ENCODE measurements at regions not wholly inside any gene's neighbourhood (a gene's known extent, or its start where the extent isn't known, plus 50 kb on each side); places are given as distances from the start of the nearest gene placed in this dataset.

- Histone ChIP-seq H3K27ac (no peak overlapping the region), H3K9me3 (no peaks in the 10 kb centered on the region), H3K36me3 (no peaks in the 10 kb centered on the region), H3K4me1 (no peaks in the 10 kb centered on the region), H3K4me3 (no peak overlapping the region), H3K27me3 (no peaks in the 10 kb centered on the region)
- TF ChIP-seq POLR2A (IDR thresholded peaks at IDR 0.05), result no peak
- TF ChIP-seq EP300 (IDR thresholded peaks at IDR 0.05), result no peak
- no peak for TF ChIP-seq POLR2AphosphoS5 (IDR thresholded peaks at IDR 0.05)
- no peak for TF ChIP-seq CTCF (IDR thresholded peaks at IDR 0.05)
- no peak for DNase-seq
- WGBS, 2 donors, result 78 to 89% methylated on average over 4 of the region's 4 CpGs
- intact Hi-C loops (cut with DNase I), result no loop called here
These were observed 50.0 kb upstream of the EPHA3 start for GRCh38 chr3:89057398-89057797.

Small RNA genes lying in the stretch of these regions (small RNA-seq; reads per million reads assigned to genes)
- gene RF00019, result 0 reads per million in 3 donors
